Natural killer cell (primary cell): ENCODE measurements at regions not wholly inside any gene's neighbourhood (a gene's known extent, or its start where the extent isn't known, plus 50 kb on each side); places are given as distances from the start of the nearest gene placed in this dataset.

Experiments used
- ATAC-seq, 3 donors: fragments of 150-1000 bp in 2 of 3; fragments of 200-7000 bp in 1 of 3; cut with Tn5 transposase; 1 replicate in 1 of 3; 2 replicates in 2 of 3; pipeline ENCODE4 v1.10.0; 2021; ENCODE audit warnings: mild to moderate bottlenecking in 2 of 3, moderate library complexity in 2 of 3
- DNase-seq, 2 donors: peaks; one replicate each; pipeline versions ENCODE4 v3.0.0 to v3.0.0-alpha.2; 2013 to 2021; ENCODE audit warnings: mixed read lengths in 1 of 2
- H3K27ac ChIP-seq: one replicate; pipeline ENCODE4 v1.5.1; 2013; ENCODE audit warnings: mild to moderate bottlenecking, low read length
- H3K27me3 ChIP-seq: one replicate; pipeline ENCODE4 v1.6.1; 2013; ENCODE audit warnings: low read length; ENCODE audit not compliant: control insufficient read depth, insufficient read depth
- H3K36me3 ChIP-seq: one replicate; pipeline ENCODE4 v1.6.1; 2013; ENCODE audit warnings: low read length; ENCODE audit not compliant: control insufficient read depth, insufficient read depth
- H3K4me1 ChIP-seq: one replicate; pipeline ENCODE4 v1.6.1; 2013; ENCODE audit warnings: low read length; ENCODE audit not compliant: control insufficient read depth, insufficient read depth
- H3K4me3 ChIP-seq: one replicate; pipeline ENCODE4 v1.5.1; 2013; ENCODE audit warnings: low read length
- H3K9me3 ChIP-seq: one replicate; pipeline ENCODE4 v1.6.1; 2013; ENCODE audit warnings: low read length; ENCODE audit not compliant: control insufficient read depth, insufficient read depth
- H3K27ac Mint-ChIP-seq, 2 donors: one replicate each; pipeline ENCODE4 v1.8.0; 2022; ENCODE audit warnings: mild to moderate bottlenecking in 2 of 2, mixed read lengths in 2 of 2, moderate library complexity in 1 of 2
- H3K27me3 Mint-ChIP-seq, 2 donors: one replicate each; pipeline ENCODE4 v1.8.0; 2022; ENCODE audit warnings: low read depth in 2 of 2, mixed read lengths in 2 of 2
- H3K36me3 Mint-ChIP-seq: one replicate; pipeline ENCODE4 v1.8.0; 2022; ENCODE audit warnings: mixed read lengths
- H3K4me1 Mint-ChIP-seq, 2 donors: one replicate each; pipeline ENCODE4 v1.8.0; 2022; ENCODE audit warnings: mixed read lengths in 2 of 2
- H3K4me3 Mint-ChIP-seq: one replicate; pipeline ENCODE4 v1.8.0; 2022; ENCODE audit warnings: mild to moderate bottlenecking, moderate library complexity, mixed read lengths
- H3K9me3 Mint-ChIP-seq, 2 donors: one replicate each; pipeline ENCODE4 v1.8.0; 2022; ENCODE audit warnings: mixed read lengths in 2 of 2
- CTCF ChIP-seq: fragments of 200-600 bp; IDR thresholded peaks from one replicate; pipeline ENCODE4 v1.8.0; 2022; ENCODE audit warnings: antibody characterized with exemption
- WGBS: methylation state at CpG from one replicate; pipeline ENCODE4 v1.1.7; 2013; ENCODE audit warnings: missing lambda C conversion rate; ENCODE audit not compliant: insufficient coverage; 5-methylcytosine and 5-hydroxymethylcytosine counted together
- intact Hi-C: fragments of 100-400 bp; cut with micrococcal nuclease; formaldehyde crosslinking; loops from one replicate; pipeline ENCODE4 v1.14.2; 2022

GRCh38 chr11:130737866-130738431 lies 178.3 kb downstream of the SNX19 start:
- peak overlapping the region in 1 of 2 donors; percentile 70 for H3K27ac Mint-ChIP-seq
- no peak overlapping the region for H3K27ac ChIP-seq
- H3K4me3 ChIP-seq, result no peak overlapping the region
- H3K9me3 Mint-ChIP-seq, result peaks cover 11 to 16% of the 10 kb centered on the region in 2 donors
- peak overlapping the region; percentile 83 for H3K4me3 Mint-ChIP-seq
- no peaks in the 10 kb centered on the region for H3K27me3 Mint-ChIP-seq
- H3K27me3 ChIP-seq, result no peaks in the 10 kb centered on the region
- intact Hi-C loops, result no loop called here
- ATAC-seq, result no peak
- WGBS, result 95% methylated on average over 12 of the region's 12 CpGs
- H3K36me3 ChIP-seq, result no peaks in the 10 kb centered on the region
- no peak for TF ChIP-seq CTCF
- peaks cover 20 to 46% of the 10 kb centered on the region in 2 donors for H3K4me1 Mint-ChIP-seq
- H3K9me3 ChIP-seq, result peaks cover 3% of the 10 kb centered on the region
- H3K4me1 ChIP-seq, result peaks cover 13% of the 10 kb centered on the region
- no peak for DNase-seq
- H3K36me3 Mint-ChIP-seq, result peaks cover 41% of the 10 kb centered on the region

GRCh38 chr11:130738611-130739010 lies 177.7 kb downstream of the SNX19 start:
- Mint-ChIP-seq H3K36me3 (peaks cover 41% of the 10 kb centered on the region), H3K9me3 (peaks cover 9 to 16% of the 10 kb centered on the region in 2 donors), H3K27ac (no peak overlapping the region), H3K4me1 (peaks cover 20 to 46% of the 10 kb centered on the region in 2 donors), H3K27me3 (no peaks in the 10 kb centered on the region), H3K4me3 (peak overlapping the region; percentile 71)
- Histone ChIP-seq H3K4me3 (no peak overlapping the region), H3K36me3 (no peaks in the 10 kb centered on the region), H3K4me1 (peaks cover 13% of the 10 kb centered on the region), H3K27ac (no peak overlapping the region), H3K27me3 (no peaks in the 10 kb centered on the region), H3K9me3 (peaks cover 3% of the 10 kb centered on the region)
- intact Hi-C loops, result no loop called here
- WGBS, result 71% methylated on average over 2 of the region's 3 CpGs
- DNase-seq, result no peak
- TF ChIP-seq CTCF, result no peak
- no peak for ATAC-seq

GRCh38 chr11:130740819-130741218 lies 175.5 kb downstream of the SNX19 start:
- no peak for ATAC-seq
- no peak overlapping the region for H3K4me3 Mint-ChIP-seq
- DNase-seq, result no peak
- peaks cover 13% of the 10 kb centered on the region for H3K4me1 ChIP-seq
- H3K27me3 Mint-ChIP-seq, result peaks cover 2 to 9% of the 10 kb centered on the region in 2 donors
- no peaks in the 10 kb centered on the region for H3K27me3 ChIP-seq
- peaks cover 30% of the 10 kb centered on the region for H3K36me3 Mint-ChIP-seq
- 94% methylated on average over 2 of the region's 4 CpGs for WGBS
- H3K27ac ChIP-seq, result no peak overlapping the region
- no peak overlapping the region for H3K27ac Mint-ChIP-seq
- TF ChIP-seq CTCF, result no peak
- H3K36me3 ChIP-seq, result no peaks in the 10 kb centered on the region
- intact Hi-C loops, result no loop called here
- peaks cover 14 to 33% of the 10 kb centered on the region in 2 donors for H3K4me1 Mint-ChIP-seq
- H3K9me3 Mint-ChIP-seq, result peaks cover 8 to 9% of the 10 kb centered on the region in 2 donors
- H3K9me3 ChIP-seq, result no peaks in the 10 kb centered on the region
- H3K4me3 ChIP-seq, result no peak overlapping the region

- Mint-ChIP-seq H3K27me3 (peaks cover 6 to 34% of the 10 kb centered on the region in 2 donors), H3K27ac (no peak overlapping the region), H3K9me3 (peaks cover 8% of the 10 kb centered on the region in 2 donors), H3K4me3 (no peak overlapping the region), H3K4me1 (no peaks in the 10 kb centered on the region), H3K36me3 (peaks cover 17% of the 10 kb centered on the region)
- ATAC-seq (no peak), DNase-seq (no peak)
- H3K4me1 ChIP-seq, result no peaks in the 10 kb centered on the region
- no peaks in the 10 kb centered on the region for H3K9me3 ChIP-seq
- no peaks in the 10 kb centered on the region for H3K27me3 ChIP-seq
- H3K36me3 ChIP-seq, result no peaks in the 10 kb centered on the region
- H3K27ac ChIP-seq, result no peak overlapping the region
- TF ChIP-seq CTCF, result no peak
- intact Hi-C loops, result no loop called here
- no peak overlapping the region for H3K4me3 ChIP-seq
- WGBS, result 80% methylated on average over 1 of the region's 3 CpGs
Observed at GRCh38 chr11:130744794-130745193, 171.5 kb downstream of the SNX19 start.
